Esophagus muscularis mucosa (tissue), 4 donors: ENCODE measurements at regions not wholly inside any gene's neighbourhood (a gene's known extent, or its start where the extent isn't known, plus 50 kb on each side); places are given as distances from the start of the nearest gene placed in this dataset.
A peak's percentile ranks its signal among the peaks of the same experiment; 100 is the strongest.
"Not testable (repeated sequence)": the region's sequence is repeated elsewhere in the genome, so short reads cannot be mapped to it uniquely, and the experiment has no call there.

Source experiments
- DNase-seq: peaks from one replicate; pipeline ENCODE4 v3.0.0-alpha.2; 2017; ENCODE audit errors: extremely low spot score
- H3K27ac ChIP-seq, 4 donors: fragments of 200-600 bp; sonication (generic); replicated peaks in 1 of 4; 1 replicate in 3 of 4; 2 replicates in 1 of 4; pipeline ENCODE4 v1.5.1; 2016 to 2019; ENCODE audit warnings: mild to moderate bottlenecking in 1 of 4
- H3K27me3 ChIP-seq, 4 donors: fragments of 200-600 bp; sonication (generic); one replicate each; pipeline versions ENCODE4 v1.5.1 to v1.6.0; 2016 to 2019
- H3K36me3 ChIP-seq, 4 donors: fragments of 200-600 bp; sonication (generic); one replicate each; pipeline ENCODE4 v1.5.1; 2016 to 2019
- H3K4me1 ChIP-seq, 4 donors: fragments of 200-600 bp; sonication (generic); one replicate each; pipeline ENCODE4 v1.5.1; 2016 to 2019
- H3K4me3 ChIP-seq, 4 donors: fragments of 200-600 bp; sonication (generic); 1 replicate in 2 of 4; 2 replicates in 2 of 4; pipeline ENCODE4 v1.5.1; 2016 to 2019; ENCODE audit warnings: mild to moderate bottlenecking in 4 of 4, moderate library complexity in 1 of 4
- H3K9me3 ChIP-seq, 4 donors: fragments of 200-600 bp; sonication (generic); 1 replicate in 3 of 4; 2 replicates in 1 of 4; pipeline ENCODE4 v1.5.1; 2016 to 2019
- EP300 ChIP-seq: sonication (generic); formaldehyde crosslinking; IDR thresholded peaks from one replicate; pipeline ENCODE4 v1.6.1; 2017; ENCODE audit warnings: antibody characterized with exemption
- POLR2A ChIP-seq: fragments of 450-650 bp; IDR thresholded peaks from one replicate; pipeline ENCODE4 v1.6.1; 2017; ENCODE audit warnings: antibody characterized with exemption, moderate library complexity, mild to moderate bottlenecking, low read depth
- POLR2AphosphoS5 ChIP-seq, 2 donors: sonication (generic); formaldehyde crosslinking; IDR thresholded peaks; one replicate each; pipeline ENCODE4 v1.6.1; 2017; ENCODE audit warnings: antibody characterized with exemption in 2 of 2
- WGBS: methylation state at CpG from one replicate; pipeline ENCODE4 v1.1.5; 2018; 5-methylcytosine and 5-hydroxymethylcytosine counted together
- intact Hi-C: fragments of 100-400 bp; cut with DNase I; formaldehyde crosslinking; loops from one replicate; pipeline ENCODE4 v1.15.1; 2023
- TF ChIP-seq, protein P1 (sequence below), 3 experiments: fragments of 200-600 bp in 2 of 3; fragments of 450-650 bp in 1 of 3; sonication (generic) in 2 of 3; IDR thresholded peaks; one replicate each; pipeline ENCODE4 v1.5.1; 2017 to 2019; ENCODE audit warnings: antibody characterized with exemption in 3 of 3, mild to moderate bottlenecking in 2 of 3, moderate library complexity in 1 of 3

DNA sequence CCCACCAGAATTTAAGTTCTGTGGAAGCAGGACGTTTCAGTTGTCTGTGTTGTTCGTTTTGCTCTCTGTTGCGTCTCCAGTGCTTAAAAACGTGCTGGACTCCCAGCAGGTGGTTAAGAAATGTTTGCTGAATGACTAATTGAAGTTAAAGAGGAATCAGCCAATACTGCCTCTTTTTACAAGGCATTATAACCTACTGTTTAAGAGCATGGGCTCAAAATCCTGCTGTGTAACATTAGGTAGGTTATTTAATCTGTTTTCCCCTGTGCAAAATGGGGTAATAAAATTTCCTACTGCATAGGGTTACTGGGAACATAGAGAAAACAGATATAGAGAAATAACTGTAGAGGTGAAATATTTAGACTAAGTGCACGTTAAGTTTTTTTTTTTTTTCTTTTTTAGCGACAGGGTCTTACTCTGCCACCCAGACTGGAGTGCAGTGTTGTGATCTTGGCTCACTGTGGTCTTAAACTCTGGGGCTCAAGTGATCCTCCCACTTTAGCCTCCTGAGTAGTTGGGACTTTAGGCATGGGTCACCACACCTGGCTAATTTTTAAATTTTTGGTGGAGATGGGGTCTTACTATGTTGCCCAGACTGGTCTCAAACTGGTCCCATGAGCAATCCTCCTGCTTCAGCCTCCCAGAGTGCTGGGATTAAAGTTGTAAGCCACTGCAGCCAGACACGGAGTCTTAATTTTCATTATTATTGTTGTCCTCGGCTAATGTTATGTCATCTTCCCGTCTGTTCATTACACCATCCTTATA lies 139.4 kb upstream of the PRICKLE1 start:
- H3K27me3 ChIP-seq = no peaks in the 10 kb centered on the region
- no peak for DNase-seq
- no peak overlapping the region for H3K27ac ChIP-seq
- H3K9me3 ChIP-seq = peaks cover 0 to 15% (median 10%) of the 10 kb centered on the region in 4 donors
- no peaks in the 10 kb centered on the region for H3K36me3 ChIP-seq
- intact Hi-C loops = no loop called here
- H3K4me1 ChIP-seq = peaks cover 0 to 7% (median 0%) of the 10 kb centered on the region in 4 donors
- WGBS = 77% methylated on average over 9 of the region's 9 CpGs
- H3K4me3 ChIP-seq = no peak overlapping the region
- TF ChIP-seq, protein P1, sequence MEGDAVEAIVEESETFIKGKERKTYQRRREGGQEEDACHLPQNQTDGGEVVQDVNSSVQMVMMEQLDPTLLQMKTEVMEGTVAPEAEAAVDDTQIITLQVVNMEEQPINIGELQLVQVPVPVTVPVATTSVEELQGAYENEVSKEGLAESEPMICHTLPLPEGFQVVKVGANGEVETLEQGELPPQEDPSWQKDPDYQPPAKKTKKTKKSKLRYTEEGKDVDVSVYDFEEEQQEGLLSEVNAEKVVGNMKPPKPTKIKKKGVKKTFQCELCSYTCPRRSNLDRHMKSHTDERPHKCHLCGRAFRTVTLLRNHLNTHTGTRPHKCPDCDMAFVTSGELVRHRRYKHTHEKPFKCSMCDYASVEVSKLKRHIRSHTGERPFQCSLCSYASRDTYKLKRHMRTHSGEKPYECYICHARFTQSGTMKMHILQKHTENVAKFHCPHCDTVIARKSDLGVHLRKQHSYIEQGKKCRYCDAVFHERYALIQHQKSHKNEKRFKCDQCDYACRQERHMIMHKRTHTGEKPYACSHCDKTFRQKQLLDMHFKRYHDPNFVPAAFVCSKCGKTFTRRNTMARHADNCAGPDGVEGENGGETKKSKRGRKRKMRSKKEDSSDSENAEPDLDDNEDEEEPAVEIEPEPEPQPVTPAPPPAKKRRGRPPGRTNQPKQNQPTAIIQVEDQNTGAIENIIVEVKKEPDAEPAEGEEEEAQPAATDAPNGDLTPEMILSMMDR (IDR thresholded peaks at IDR 0.05) = no peak
- no peak for TF ChIP-seq POLR2A
- TF ChIP-seq EP300 = no peak
- no peak for TF ChIP-seq POLR2AphosphoS5 (IDR thresholded peaks at IDR 0.05)

DNA sequence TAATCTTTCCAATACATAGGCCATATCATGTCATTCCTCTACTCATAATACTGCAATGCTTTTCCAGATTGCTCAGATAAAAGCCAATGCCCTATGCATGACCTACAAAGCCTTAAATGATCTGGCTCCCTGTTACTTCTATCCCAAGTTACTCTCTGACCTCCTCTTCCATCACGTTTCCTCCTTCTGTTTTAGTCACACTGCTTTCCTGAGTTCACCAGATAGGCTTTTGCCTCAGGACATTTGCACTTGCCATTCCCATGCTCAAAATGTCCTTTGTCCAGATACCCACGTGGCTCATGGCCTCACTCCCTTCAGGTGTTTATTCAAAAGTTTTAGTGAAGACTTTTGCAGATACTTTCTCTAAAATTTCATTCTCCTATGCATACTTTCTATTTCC lies 138.7 kb upstream of the PRICKLE1 start:
- Histone ChIP-seq H3K4me3 (no peak overlapping the region), H3K27ac (no peak overlapping the region), H3K27me3 (no peaks in the 10 kb centered on the region), H3K9me3 (peaks cover 0 to 15% (median 10%) of the 10 kb centered on the region in 4 donors), H3K4me1 (peaks cover 0 to 7% (median 0%) of the 10 kb centered on the region in 4 donors), H3K36me3 (no peaks in the 10 kb centered on the region)
- WGBS = 69% methylated on average over 2 of the region's 2 CpGs
- no peak for TF ChIP-seq POLR2A
- TF ChIP-seq, protein P1 (IDR thresholded peaks at IDR 0.05) = no peak
- TF ChIP-seq POLR2AphosphoS5 (IDR thresholded peaks at IDR 0.05) = no peak
- TF ChIP-seq EP300 = no peak
- DNase-seq = no peak
- intact Hi-C loops = no loop called here

DNA sequence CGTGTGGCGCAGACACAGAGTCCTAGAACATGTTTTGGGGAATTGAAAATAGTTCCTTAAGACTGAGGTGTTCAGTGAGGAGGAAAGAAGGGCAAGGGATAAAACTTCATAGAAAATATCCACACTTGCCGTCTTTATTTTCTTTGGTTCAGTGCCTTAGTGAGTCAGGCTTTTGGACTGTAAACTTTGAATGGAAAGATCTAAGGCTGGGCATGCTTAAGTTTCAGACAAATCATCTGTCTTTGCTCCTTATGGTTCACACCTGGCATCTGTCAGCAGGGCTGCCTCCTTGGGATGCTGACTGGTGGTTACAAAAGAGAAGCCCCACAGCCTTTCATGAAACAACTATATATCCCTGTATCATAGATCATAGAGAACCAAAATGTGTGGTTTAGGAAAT lies 136.3 kb upstream of the PRICKLE1 start:
- TF ChIP-seq EP300 (no peak), POLR2AphosphoS5 (IDR thresholded peaks at IDR 0.05) (peak in 1 of 2 donors; percentile 62)
- H3K4me3 ChIP-seq = no peak overlapping the region
- 64% methylated on average over 3 of the region's 3 CpGs for WGBS
- no peaks in the 10 kb centered on the region for H3K27me3 ChIP-seq
- no peak for DNase-seq
- intact Hi-C loops = no loop called here
- H3K27ac ChIP-seq = no peak overlapping the region
- peaks cover 0 to 15% (median 10%) of the 10 kb centered on the region in 4 donors for H3K9me3 ChIP-seq
- peaks cover 0 to 7% (median 0%) of the 10 kb centered on the region in 4 donors for H3K4me1 ChIP-seq
- no peaks in the 10 kb centered on the region for H3K36me3 ChIP-seq

DNA sequence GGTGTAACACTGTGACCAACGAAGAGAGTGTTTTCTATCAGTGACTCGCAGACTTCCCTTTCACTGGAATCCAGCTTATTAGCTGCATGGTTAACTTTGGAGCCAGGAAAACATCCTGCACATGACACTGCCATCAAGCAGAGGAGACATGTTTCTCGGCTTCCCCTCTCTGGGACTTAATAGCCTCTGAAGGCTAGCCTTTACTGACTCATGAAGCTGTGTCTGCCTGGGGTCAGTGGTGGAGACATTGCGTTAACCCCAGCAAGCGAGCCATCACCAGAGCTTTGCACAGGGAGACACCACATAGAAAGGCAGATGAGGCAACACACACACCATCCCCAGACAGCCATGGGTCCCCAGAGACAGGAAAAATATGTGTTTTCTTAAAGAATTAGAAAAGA lies 126.9 kb upstream of the PRICKLE1 start:
- H3K36me3 ChIP-seq = no peaks in the 10 kb centered on the region
- H3K4me3 ChIP-seq = no peak overlapping the region
- 76% methylated on average over 5 of the region's 5 CpGs for WGBS
- no peak for TF ChIP-seq POLR2A
- TF ChIP-seq POLR2AphosphoS5 (IDR thresholded peaks at IDR 0.05) = no peak
- TF ChIP-seq, protein P1 (IDR thresholded peaks at IDR 0.05) = no peak
- TF ChIP-seq EP300 = no peak
- no peak overlapping the region for H3K27ac ChIP-seq
- no peaks in the 10 kb centered on the region for H3K9me3 ChIP-seq
- DNase-seq = no peak
- H3K4me1 ChIP-seq = no peaks in the 10 kb centered on the region
- no peaks in the 10 kb centered on the region for H3K27me3 ChIP-seq
- intact Hi-C loops = no loop called here

DNA sequence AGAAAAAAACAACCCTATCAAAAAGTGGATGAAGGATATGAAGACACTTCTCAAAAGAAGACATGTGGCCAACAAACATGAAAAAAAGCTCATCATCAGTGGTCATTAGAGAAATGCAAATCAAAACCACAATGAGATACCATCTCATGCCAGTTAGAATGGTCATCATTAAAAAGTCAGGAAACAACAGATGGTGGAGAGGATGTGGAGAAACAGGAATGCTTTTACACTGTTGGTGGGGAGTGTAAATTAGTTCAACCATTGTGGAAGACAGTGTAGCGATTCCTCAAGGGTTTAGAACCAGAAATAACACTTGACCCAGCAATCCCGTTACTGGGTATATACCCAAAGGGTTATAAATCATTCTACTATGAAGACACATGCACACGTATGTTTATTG lies 124.0 kb upstream of the PRICKLE1 start:
- WGBS = 83% methylated on average over 3 of the region's 3 CpGs
- H3K27me3 ChIP-seq, H3K27ac ChIP-seq, H3K36me3 ChIP-seq, H3K4me1 ChIP-seq, intact Hi-C loops, H3K9me3 ChIP-seq, DNase-seq, H3K4me3 ChIP-seq: not testable (repeated sequence)

DNA sequence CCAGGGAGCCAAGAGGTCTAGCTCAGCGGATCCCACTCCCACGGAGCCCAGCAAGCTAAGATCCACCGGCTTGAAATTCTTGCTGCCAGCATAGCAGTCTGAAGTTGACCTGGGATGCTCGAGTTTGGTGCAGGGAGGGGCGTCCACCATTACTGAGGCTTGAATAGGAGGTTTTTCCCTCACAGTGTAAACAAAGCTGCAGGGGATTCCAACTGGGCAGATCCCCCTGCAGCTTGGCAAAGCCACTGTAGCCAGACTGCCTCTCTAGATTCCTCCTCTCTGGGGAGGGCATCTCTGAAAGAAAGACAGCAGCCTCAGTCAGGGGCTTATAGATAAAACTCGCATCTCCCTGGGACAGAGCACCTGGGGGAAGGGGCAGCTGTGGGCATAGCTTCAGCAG lies 118.8 kb upstream of the PRICKLE1 start:
- DNase-seq, H3K9me3 ChIP-seq, intact Hi-C loops, H3K4me3 ChIP-seq, H3K36me3 ChIP-seq, H3K27ac ChIP-seq, H3K27me3 ChIP-seq: not testable (repeated sequence)
- 78% methylated on average over 5 of the region's 6 CpGs for WGBS
- peaks cover 0 to 12% (median 4%) of the 10 kb centered on the region in 4 donors for H3K4me1 ChIP-seq
